Uterus (tissue), 3 donors: ENCODE measurements at regions not wholly inside any gene's neighbourhood (a gene's known extent, or its start where the extent isn't known, plus 50 kb on each side); places are given as distances from the start of the nearest gene placed in this dataset.

Experiments used
- DNase-seq, 2 donors: peaks; one replicate each; pipeline ENCODE4 v3.0.0-alpha.2; 2019 to 2020
- H3K27ac ChIP-seq, 2 donors: fragments of 200-600 bp; sonication (generic); 1 replicate in 1 of 2; 2 replicates in 1 of 2; pipeline ENCODE4 v1.5.1; 2016 to 2018
- H3K27me3 ChIP-seq, 2 donors: fragments of 200-600 bp; sonication (generic); one replicate each; pipeline ENCODE4 v1.5.1; 2018 to 2019; ENCODE audit warnings: control low read depth in 1 of 2
- H3K36me3 ChIP-seq, 2 donors: fragments of 200-600 bp; sonication (generic); one replicate each; pipeline ENCODE4 v1.5.1; 2019; ENCODE audit warnings: control low read depth in 1 of 2
- H3K4me1 ChIP-seq, 2 donors: fragments of 200-600 bp; sonication (generic); one replicate each; pipeline ENCODE4 v1.5.1; 2018 to 2019; ENCODE audit warnings: control low read depth in 1 of 2
- H3K4me3 ChIP-seq, 2 donors: fragments of 200-600 bp; sonication (generic); 1 replicate in 1 of 2; 2 replicates in 1 of 2; pipeline ENCODE4 v1.5.1; 2018 to 2019; ENCODE audit warnings: mild to moderate bottlenecking in 1 of 2
- H3K9me3 ChIP-seq, 2 donors: fragments of 200-600 bp; sonication (generic); one replicate each; pipeline ENCODE4 v1.5.1; 2019; ENCODE audit warnings: control low read depth in 1 of 2
- CTCF ChIP-seq, 4 experiments: fragments of 200-600 bp in 2 of 4; fragments of 450-650 bp in 2 of 4; sonication (generic) in 2 of 4; IDR thresholded peaks; one replicate each; pipeline ENCODE4 v1.5.1; 2016 to 2019; ENCODE audit warnings: antibody characterized with exemption in 4 of 4, mild to moderate bottlenecking in 2 of 4, moderate library complexity in 1 of 4
- POLR2A ChIP-seq, 2 donors: fragments of 450-650 bp; IDR thresholded peaks; one replicate each; pipeline ENCODE4 v1.6.1; 2016; ENCODE audit warnings: antibody characterized with exemption in 2 of 2, mild to moderate bottlenecking in 1 of 2, moderate library complexity in 1 of 2
- intact Hi-C: fragments of 100-400 bp; cut with DNase I; formaldehyde crosslinking; loops from one replicate; pipeline ENCODE4 v1.15.1; 2023; ENCODE audit warnings: low total_unique reads
- donor health status: DM: yes; HTN: yes; CAD: no.

GRCh38 chr13:73757481-73758233 lies 376.5 kb downstream of the KLF12 start:
- intact Hi-C loops: no loop called here
- no peaks in the 10 kb centered on the region for H3K4me1 ChIP-seq
- TF ChIP-seq CTCF (IDR thresholded peaks at IDR 0.05) (no peak), POLR2A (IDR thresholded peaks at IDR 0.05) (no peak)
- H3K4me3 ChIP-seq: no peak overlapping the region
- no peaks in the 10 kb centered on the region for H3K36me3 ChIP-seq
- H3K27ac ChIP-seq: no peak overlapping the region
- no peaks in the 10 kb centered on the region for H3K9me3 ChIP-seq
- no peak for DNase-seq
- H3K27me3 ChIP-seq: no peaks in the 10 kb centered on the region

- DNase-seq: no peak
- H3K27ac ChIP-seq: no peak overlapping the region
- intact Hi-C loops: no loop called here
- no peaks in the 10 kb centered on the region for H3K27me3 ChIP-seq
- H3K36me3 ChIP-seq: no peaks in the 10 kb centered on the region
- no peak overlapping the region for H3K4me3 ChIP-seq
- H3K4me1 ChIP-seq: no peaks in the 10 kb centered on the region
- no peaks in the 10 kb centered on the region for H3K9me3 ChIP-seq
- TF ChIP-seq POLR2A (IDR thresholded peaks at IDR 0.05) (no peak), CTCF (IDR thresholded peaks at IDR 0.05) (peak; percentile 58 to 64 (median 62))
These were observed 379.4 kb downstream of the KLF12 start for GRCh38 chr13:73754727-73755292.

DNA sequence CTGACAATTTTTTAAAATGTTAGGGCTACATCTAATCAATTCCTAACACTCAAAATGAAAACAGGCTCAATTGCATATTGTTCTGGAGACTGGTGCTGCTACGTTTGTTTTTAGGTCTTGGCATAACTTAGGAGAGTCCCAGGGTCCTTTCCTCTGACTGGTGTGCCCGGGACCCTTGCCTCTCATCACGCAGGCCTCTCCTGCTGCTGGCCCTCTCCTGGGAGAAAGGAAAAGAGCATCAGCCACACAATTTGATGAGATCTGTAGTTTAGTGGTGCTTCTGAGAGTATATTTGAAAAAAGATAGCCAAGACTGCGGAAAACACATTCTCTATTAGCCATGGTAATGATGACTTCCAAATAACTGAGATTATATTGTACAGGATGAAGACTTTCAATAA lies 380.0 kb downstream of the KLF12 start:
- intact Hi-C loops: no loop called here
- H3K27ac ChIP-seq: no peak overlapping the region
- no peak overlapping the region for H3K4me3 ChIP-seq
- TF ChIP-seq CTCF (IDR thresholded peaks at IDR 0.05) (no peak), POLR2A (IDR thresholded peaks at IDR 0.05) (no peak)
- no peaks in the 10 kb centered on the region for H3K36me3 ChIP-seq
- no peaks in the 10 kb centered on the region for H3K4me1 ChIP-seq
- no peak for DNase-seq
- no peaks in the 10 kb centered on the region for H3K9me3 ChIP-seq
- H3K27me3 ChIP-seq: no peaks in the 10 kb centered on the region

DNA sequence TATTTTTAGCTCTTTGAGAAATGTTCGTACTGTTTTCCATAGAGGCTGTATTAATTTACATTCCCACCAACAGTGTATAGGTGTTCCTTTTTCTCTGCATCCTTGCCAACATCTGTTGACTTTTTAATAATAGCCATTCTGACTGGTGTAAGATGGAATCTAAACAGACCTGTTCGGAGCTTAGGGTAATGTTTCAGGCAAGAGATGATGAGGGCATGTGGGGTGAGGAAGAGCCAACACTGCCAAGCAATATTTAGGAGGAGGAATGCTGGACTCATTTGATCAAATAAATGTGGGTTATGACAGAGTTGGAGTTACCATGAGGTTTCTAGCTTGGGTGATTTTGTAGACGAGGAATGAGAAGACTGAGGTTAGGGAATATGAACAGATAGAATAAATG lies 382.9 kb downstream of the KLF12 start:
- no peak for TF ChIP-seq POLR2A (IDR thresholded peaks at IDR 0.05)
- TF ChIP-seq CTCF (IDR thresholded peaks at IDR 0.05): no peak
- Histone ChIP-seq H3K27me3 (no peaks in the 10 kb centered on the region), H3K9me3 (no peaks in the 10 kb centered on the region), H3K27ac (no peak overlapping the region), H3K4me1 (no peaks in the 10 kb centered on the region), H3K36me3 (no peaks in the 10 kb centered on the region), H3K4me3 (no peak overlapping the region)
- no peak for DNase-seq
- intact Hi-C loops: no loop called here

GRCh38 chr13:73748404-73748803 lies 385.8 kb downstream of the KLF12 start:
- no peak overlapping the region for H3K4me3 ChIP-seq
- TF ChIP-seq POLR2A (IDR thresholded peaks at IDR 0.05) (no peak), CTCF (IDR thresholded peaks at IDR 0.05) (no peak)
- no peak for DNase-seq
- H3K9me3 ChIP-seq: no peaks in the 10 kb centered on the region
- no peak overlapping the region for H3K27ac ChIP-seq
- no peaks in the 10 kb centered on the region for H3K4me1 ChIP-seq
- intact Hi-C loops: no loop called here
- H3K27me3 ChIP-seq: no peaks in the 10 kb centered on the region
- no peaks in the 10 kb centered on the region for H3K36me3 ChIP-seq
